Endodermal cell (in vitro differentiated cells): ENCODE measurements at regions not wholly inside any gene's neighbourhood (a gene's known extent, or its start where the extent isn't known, plus 50 kb on each side); places are given as distances from the start of the nearest gene placed in this dataset.
A peak's percentile ranks its signal among the peaks of the same experiment; 100 is the strongest.

Experiments used
- DNase-seq: peaks from one replicate; pipeline ENCODE4 v3.0.0-alpha.2; 2017
- H3K27ac ChIP-seq: 2 replicates; pipeline ENCODE4 v1.5.1; 2013; ENCODE audit warnings: mild to moderate bottlenecking, low read depth, low read length, moderate library complexity
- H3K27me3 ChIP-seq: 2 replicates; pipeline ENCODE4 v1.6.1; 2013; ENCODE audit warnings: mild to moderate bottlenecking, low read length, moderate library complexity; ENCODE audit not compliant: insufficient read depth, control insufficient read depth, poor library complexity, severe bottlenecking
- H3K36me3 ChIP-seq: 2 replicates; pipeline ENCODE4 v1.7.0; 2013; ENCODE audit warnings: mild to moderate bottlenecking, low read length, moderate library complexity; ENCODE audit not compliant: control insufficient read depth, insufficient read depth
- H3K4me1 ChIP-seq: one replicate; pipeline ENCODE4 v1.7.0; 2013; ENCODE audit warnings: low read length; ENCODE audit not compliant: control insufficient read depth, insufficient read depth
- H3K4me3 ChIP-seq: 2 replicates; pipeline ENCODE4 v1.5.1; 2013; ENCODE audit warnings: mild to moderate bottlenecking, low read length, moderate library complexity
- H3K9ac ChIP-seq: 2 replicates; pipeline ENCODE4 v1.6.1; 2013; ENCODE audit warnings: mild to moderate bottlenecking, low read length, moderate library complexity; ENCODE audit not compliant: poor library complexity, severe bottlenecking; ENCODE audit errors: extremely low read depth
- H3K9me3 ChIP-seq: 2 replicates; pipeline ENCODE4 v1.6.1; 2013; ENCODE audit warnings: mild to moderate bottlenecking, low read length, moderate library complexity; ENCODE audit not compliant: control insufficient read depth
- H3K27ac Mint-ChIP-seq: 2 replicates; pipeline ENCODE4 v1.8.0; 2020; ENCODE audit warnings: mixed read lengths
- H3K27me3 Mint-ChIP-seq: 2 replicates; pipeline ENCODE4 v1.8.0; 2021; ENCODE audit warnings: mild to moderate bottlenecking, mixed read lengths; ENCODE audit not compliant: insufficient read depth
- H3K36me3 Mint-ChIP-seq: 2 replicates; pipeline ENCODE4 v1.8.0; 2020; ENCODE audit warnings: low read depth, mixed read lengths
- H3K4me1 Mint-ChIP-seq: 2 replicates; pipeline ENCODE4 v1.8.0; 2020; ENCODE audit warnings: mixed read lengths
- H3K4me3 Mint-ChIP-seq: 2 replicates; pipeline ENCODE4 v1.8.0; 2020; ENCODE audit warnings: mild to moderate bottlenecking, moderate library complexity, mixed read lengths
- H3K9me3 Mint-ChIP-seq: 2 replicates; pipeline ENCODE4 v1.8.0; 2020; ENCODE audit warnings: mild to moderate bottlenecking, mixed read lengths
- CTCF ChIP-seq: fragments of 200-600 bp; sonication (generic); conservative IDR thresholded peaks from 2 replicates; pipeline ENCODE4 v1.5.0; 2021; ENCODE audit warnings: antibody characterized with exemption, mild to moderate bottlenecking
- WGBS, 2 experiments: methylation state at CpG; one replicate each; pipeline versions ENCODE4 v1.1.5 to v1.1.7; 2013; ENCODE audit warnings: missing lambda C conversion rate in 2 of 2, mixed read lengths in 1 of 2; ENCODE audit not compliant: insufficient coverage in 1 of 2, insufficient read length in 1 of 2; 5-methylcytosine and 5-hydroxymethylcytosine counted together

GRCh38 chr2:167749660-167750059 is 497.7 kb downstream of the STK39 start:
- 68 to 100% methylated on average over 1 of the region's 1 CpG for WGBS, 2 experiments
- no peaks in the 10 kb centered on the region for H3K36me3 Mint-ChIP-seq
- peaks cover 25% of the 10 kb centered on the region for H3K4me1 Mint-ChIP-seq
- no peaks in the 10 kb centered on the region for H3K27me3 Mint-ChIP-seq
- no peak overlapping the region for H3K27ac ChIP-seq
- H3K4me3 ChIP-seq = no peak overlapping the region
- peak overlapping the region; percentile 24 for H3K9ac ChIP-seq
- H3K27ac Mint-ChIP-seq = peak overlapping the region; percentile 76
- H3K27me3 ChIP-seq = no peaks in the 10 kb centered on the region
- no peaks in the 10 kb centered on the region for H3K9me3 ChIP-seq
- H3K9me3 Mint-ChIP-seq = no peaks in the 10 kb centered on the region
- peaks cover 6% of the 10 kb centered on the region for H3K4me1 ChIP-seq
- no peak overlapping the region for H3K4me3 Mint-ChIP-seq
- no peaks in the 10 kb centered on the region for H3K36me3 ChIP-seq
- no peak for DNase-seq
- no peak for TF ChIP-seq CTCF

- Histone ChIP-seq H3K4me1 (peaks cover 6% of the 10 kb centered on the region), H3K9ac (no peak overlapping the region), H3K27ac (no peak overlapping the region), H3K27me3 (no peaks in the 10 kb centered on the region), H3K36me3 (no peaks in the 10 kb centered on the region), H3K4me3 (no peak overlapping the region), H3K9me3 (no peaks in the 10 kb centered on the region)
- WGBS, 2 experiments = 94 to 96% methylated on average over 3 of the region's 3 CpGs
- TF ChIP-seq CTCF = no peak
- Mint-ChIP-seq H3K4me1 (peaks cover 22% of the 10 kb centered on the region), H3K36me3 (no peaks in the 10 kb centered on the region), H3K9me3 (no peaks in the 10 kb centered on the region), H3K27me3 (no peaks in the 10 kb centered on the region), H3K27ac (peak overlapping the region; percentile 76), H3K4me3 (no peak overlapping the region)
- DNase-seq = no peak
Observed at GRCh38 chr2:167749016-167749415, 498.4 kb downstream of the STK39 start.

- 95 to 100% methylated on average over 1 of the region's 1 CpG for WGBS, 2 experiments
- Mint-ChIP-seq H3K4me3 (no peak overlapping the region), H3K36me3 (no peaks in the 10 kb centered on the region), H3K4me1 (peaks cover 22% of the 10 kb centered on the region), H3K27ac (no peak overlapping the region), H3K9me3 (no peaks in the 10 kb centered on the region), H3K27me3 (no peaks in the 10 kb centered on the region)
- peaks cover 6% of the 10 kb centered on the region for H3K4me1 ChIP-seq
- H3K27me3 ChIP-seq = no peaks in the 10 kb centered on the region
- H3K27ac ChIP-seq = no peak overlapping the region
- no peak overlapping the region for H3K4me3 ChIP-seq
- H3K36me3 ChIP-seq = no peaks in the 10 kb centered on the region
- no peak overlapping the region for H3K9ac ChIP-seq
- H3K9me3 ChIP-seq = no peaks in the 10 kb centered on the region
- no peak for DNase-seq
- no peak for TF ChIP-seq CTCF
Observed at GRCh38 chr2:167748536-167748935, 498.9 kb downstream of the STK39 start.
